ENCODE measurements at regions not wholly inside any gene's neighbourhood (a gene's known extent, or its start where the extent isn't known, plus 50 kb on each side); places are given as distances from the start of the nearest gene placed in this dataset.

- Histone ChIP-seq H3K4me3 (ENCODE audit: low read depth, low read length) (no peak overlapping the region), H3K9me3 (ENCODE audit: control insufficient read depth, insufficient read depth, low read depth, low read length) (no peaks in the 10 kb centered on the region), H3K27ac (ENCODE audit: extremely low read depth, low read depth, low read length) (no peak overlapping the region), H3K36me3 (ENCODE audit: control insufficient read depth in 2 of 2, insufficient read depth in 1 of 2, low read length in 2 of 2) (no peaks in the 10 kb centered on the region), H3K4me1 (ENCODE audit: control insufficient read depth, insufficient read depth, low read length) (no peaks in the 10 kb centered on the region)
- POLR2A ChIA-PET, result no interaction called here
- CTCF ChIA-PET, result no interaction called here
- no peak for TF ChIP-seq ZFP37 (tag by site-specific recombination; IDR thresholded peaks at IDR 0.05)
- no peak for TF ChIP-seq ZNF184 (tag by site-specific recombination; IDR thresholded peaks at IDR 0.05)
- no peak for TF ChIP-seq ZNF561 (tag by site-specific recombination; IDR thresholded peaks at IDR 0.05; ENCODE audit: borderline replicate concordance)
- no peak for TF ChIP-seq ZNF544 (tag by site-specific recombination; IDR thresholded peaks at IDR 0.05)
- no peak for TF ChIP-seq ZNF311 (tag by site-specific recombination; IDR thresholded peaks at IDR 0.05; ENCODE audit: borderline replicate concordance)
- no peak for TF ChIP-seq ZNF830 (tag by site-specific recombination; IDR thresholded peaks at IDR 0.05; ENCODE audit: low read depth)
- no peak for TF ChIP-seq ZNF791 (tag by site-specific recombination; IDR thresholded peaks at IDR 0.05)
- no peak for TF ChIP-seq ZNF394 (tag by site-specific recombination; IDR thresholded peaks at IDR 0.05; ENCODE audit: borderline replicate concordance)
- no peak for TF ChIP-seq ZNF76 (tag by site-specific recombination; IDR thresholded peaks at IDR 0.05; ENCODE audit: borderline replicate concordance, low read depth)
- no peak for TF ChIP-seq HOXA7 (CRISPR knock-in tag; IDR thresholded peaks at IDR 0.05; ENCODE audit: borderline replicate concordance)
- no peak for TF ChIP-seq KLF7 (tag by site-specific recombination; IDR thresholded peaks at IDR 0.05; ENCODE audit: borderline replicate concordance)
- TF ChIP-seq ZNF433 (tag by site-specific recombination; IDR thresholded peaks at IDR 0.05; ENCODE audit: low read depth), result no peak
- no peak for TF ChIP-seq ZSCAN23 (tag by site-specific recombination; IDR thresholded peaks at IDR 0.05)
These were observed 453.3 kb downstream of the COL11A1 start for GRCh38 chr1:102655034-102655433.

DNA sequence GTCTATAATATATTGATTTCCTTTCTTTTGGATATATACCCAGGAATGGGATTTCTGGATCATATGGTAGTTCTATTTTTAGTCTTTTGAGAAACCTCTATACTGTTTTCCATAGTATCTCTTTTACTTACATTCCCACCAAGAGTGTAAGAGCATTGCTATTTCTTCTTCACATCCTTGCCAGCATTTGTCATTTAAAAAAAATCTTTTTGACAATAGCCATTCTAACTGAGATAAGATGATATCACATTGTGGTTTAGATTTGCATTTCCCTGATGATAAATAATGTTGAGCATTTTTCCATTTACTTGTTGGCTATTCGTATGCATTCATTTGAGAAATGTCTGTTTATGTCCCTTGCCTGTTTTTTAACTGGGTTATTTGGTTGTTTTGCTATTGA lies 467.4 kb downstream of the COL11A1 start:
- Histone ChIP-seq H3K4me3 (ENCODE audit: low read depth, low read length) (no peak overlapping the region), H3K36me3 (ENCODE audit: control insufficient read depth in 2 of 2, insufficient read depth in 1 of 2, low read length in 2 of 2) (no peaks in the 10 kb centered on the region), H3K4me1 (ENCODE audit: control insufficient read depth, insufficient read depth, low read length) (no peaks in the 10 kb centered on the region), H3K27ac (ENCODE audit: extremely low read depth, low read depth, low read length) (no peak overlapping the region), H3K9me3 (ENCODE audit: control insufficient read depth, insufficient read depth, low read depth, low read length) (no peaks in the 10 kb centered on the region)
- POLR2A ChIA-PET, result no interaction called here
- TF ChIP-seq ZNF785 (tag by site-specific recombination; IDR thresholded peaks at IDR 0.05) (no peak), ZSCAN23 (tag by site-specific recombination; IDR thresholded peaks at IDR 0.05) (no peak), ZNF37A (tag by site-specific recombination; IDR thresholded peaks at IDR 0.05) (no peak), ZNF311 (tag by site-specific recombination; IDR thresholded peaks at IDR 0.05; ENCODE audit: borderline replicate concordance) (no peak), ZNF530 (tag by site-specific recombination; IDR thresholded peaks at IDR 0.05; ENCODE audit: low read depth) (no peak), REPIN1 (tag by site-specific recombination; IDR thresholded peaks at IDR 0.05; ENCODE audit: low read depth) (no peak), ZNF423 (tag by site-specific recombination; IDR thresholded peaks at IDR 0.05) (no peak), ZNF623 (tag by site-specific recombination; IDR thresholded peaks at IDR 0.05) (no peak), ZNF514 (tag by site-specific recombination; IDR thresholded peaks at IDR 0.05) (no peak), ZNF544 (tag by site-specific recombination; IDR thresholded peaks at IDR 0.05) (no peak), SCRT1 (tag by site-specific recombination; IDR thresholded peaks at IDR 0.05; ENCODE audit: borderline replicate concordance) (no peak), ZNF350 (tag by site-specific recombination; IDR thresholded peaks at IDR 0.05) (no peak), ZBTB17 (tag by site-specific recombination; IDR thresholded peaks at IDR 0.05) (no peak), ZNF133 (tag by site-specific recombination; IDR thresholded peaks at IDR 0.05) (no peak)
- TF ChIP-seq, protein P1, sequence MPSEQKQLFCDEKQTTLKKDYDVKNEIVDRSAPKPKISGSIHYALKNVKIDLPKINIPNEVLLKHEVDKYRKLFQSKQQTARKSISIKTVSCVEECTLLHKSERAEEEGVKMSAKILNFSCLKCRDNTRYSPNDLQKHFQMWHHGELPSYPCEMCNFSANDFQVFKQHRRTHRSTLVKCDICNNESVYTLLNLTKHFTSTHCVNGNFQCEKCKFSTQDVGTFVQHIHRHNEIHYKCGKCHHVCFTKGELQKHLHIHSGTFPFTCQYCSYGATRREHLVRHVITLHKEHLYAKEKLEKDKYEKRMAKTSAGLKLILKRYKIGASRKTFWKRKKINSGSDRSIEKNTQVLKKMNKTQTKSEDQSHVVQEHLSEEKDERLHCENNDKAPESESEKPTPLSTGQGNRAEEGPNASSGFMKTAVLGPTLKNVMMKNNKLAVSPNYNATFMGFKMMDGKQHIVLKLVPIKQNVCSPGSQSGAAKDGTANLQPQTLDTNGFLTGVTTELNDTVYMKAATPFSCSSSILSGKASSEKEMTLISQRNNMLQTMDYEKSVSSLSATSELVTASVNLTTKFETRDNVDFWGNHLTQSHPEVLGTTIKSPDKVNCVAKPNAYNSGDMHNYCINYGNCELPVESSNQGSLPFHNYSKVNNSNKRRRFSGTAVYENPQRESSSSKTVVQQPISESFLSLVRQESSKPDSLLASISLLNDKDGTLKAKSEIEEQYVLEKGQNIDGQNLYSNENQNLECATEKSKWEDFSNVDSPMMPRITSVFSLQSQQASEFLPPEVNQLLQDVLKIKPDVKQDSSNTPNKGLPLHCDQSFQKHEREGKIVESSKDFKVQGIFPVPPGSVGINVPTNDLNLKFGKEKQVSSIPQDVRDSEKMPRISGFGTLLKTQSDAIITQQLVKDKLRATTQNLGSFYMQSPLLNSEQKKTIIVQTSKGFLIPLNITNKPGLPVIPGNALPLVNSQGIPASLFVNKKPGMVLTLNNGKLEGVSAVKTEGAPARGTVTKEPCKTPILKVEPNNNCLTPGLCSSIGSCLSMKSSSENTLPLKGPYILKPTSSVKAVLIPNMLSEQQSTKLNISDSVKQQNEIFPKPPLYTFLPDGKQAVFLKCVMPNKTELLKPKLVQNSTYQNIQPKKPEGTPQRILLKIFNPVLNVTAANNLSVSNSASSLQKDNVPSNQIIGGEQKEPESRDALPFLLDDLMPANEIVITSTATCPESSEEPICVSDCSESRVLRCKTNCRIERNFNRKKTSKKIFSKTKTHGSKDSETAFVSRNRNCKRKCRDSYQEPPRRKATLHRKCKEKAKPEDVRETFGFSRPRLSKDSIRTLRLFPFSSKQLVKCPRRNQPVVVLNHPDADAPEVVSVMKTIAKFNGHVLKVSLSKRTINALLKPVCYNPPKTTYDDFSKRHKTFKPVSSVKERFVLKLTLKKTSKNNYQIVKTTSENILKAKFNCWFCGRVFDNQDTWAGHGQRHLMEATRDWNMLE (tag by site-specific recombination; conservative IDR thresholded peaks at IDR 0.05; ENCODE audit: low read depth), result no peak
- TF ChIP-seq, protein P2, sequence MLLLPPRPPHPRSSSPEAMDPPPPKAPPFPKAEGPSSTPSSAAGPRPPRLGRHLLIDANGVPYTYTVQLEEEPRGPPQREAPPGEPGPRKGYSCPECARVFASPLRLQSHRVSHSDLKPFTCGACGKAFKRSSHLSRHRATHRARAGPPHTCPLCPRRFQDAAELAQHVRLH (tag by site-specific recombination; IDR thresholded peaks at IDR 0.05), result no peak
- CTCF ChIA-PET, result interaction anchor here (0.6 kb wide), 1 partner anchor 1148 kb away, joined by 3 read pairs; no protein-coding TSS in a partner anchor
